Amniotic epithelial cell (primary cell): ENCODE measurements at regions not wholly inside any gene's neighbourhood (a gene's known extent, or its start where the extent isn't known, plus 50 kb on each side); places are given as distances from the start of the nearest gene placed in this dataset.

Source experiments
- DNase-seq: peaks from one replicate; pipeline ENCODE4 v3.0.0-alpha.2; 2010; ENCODE audit warnings: low read depth

DNA sequence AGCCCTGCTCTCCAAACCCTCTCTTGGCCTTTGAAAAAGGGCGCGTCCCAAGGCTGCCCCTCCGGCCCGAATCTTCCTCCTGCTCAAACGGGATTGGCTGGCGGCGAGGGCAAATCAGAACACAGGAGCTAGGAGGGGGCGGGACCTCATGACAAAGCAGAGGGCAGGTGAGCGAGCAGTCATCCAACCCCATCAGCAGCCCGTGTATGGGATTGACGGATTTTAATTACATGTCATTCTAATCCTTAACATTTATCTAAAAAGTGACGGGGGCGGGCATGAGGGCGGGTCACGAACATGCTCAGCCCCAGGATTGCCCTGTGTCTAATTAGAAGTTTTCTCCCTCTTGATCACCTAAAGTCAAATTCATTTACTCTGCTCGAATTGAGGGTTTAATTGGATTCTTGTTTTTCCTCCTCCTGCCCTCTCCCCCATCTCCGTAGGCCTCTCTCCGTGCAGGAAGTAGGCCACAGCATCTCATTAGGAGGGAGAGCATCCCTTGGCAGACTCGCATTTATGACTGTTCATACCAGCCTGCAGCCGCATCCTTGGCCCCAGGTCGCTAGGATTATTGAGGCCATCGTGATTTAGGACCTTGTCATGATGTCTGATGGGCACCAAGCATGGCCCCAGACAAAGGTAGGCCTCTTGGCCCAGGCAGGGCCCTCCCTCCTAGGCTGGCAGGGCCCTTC, 147.1 kb downstream of the CHST1 start:
- DNase-seq = no peak

DNA sequence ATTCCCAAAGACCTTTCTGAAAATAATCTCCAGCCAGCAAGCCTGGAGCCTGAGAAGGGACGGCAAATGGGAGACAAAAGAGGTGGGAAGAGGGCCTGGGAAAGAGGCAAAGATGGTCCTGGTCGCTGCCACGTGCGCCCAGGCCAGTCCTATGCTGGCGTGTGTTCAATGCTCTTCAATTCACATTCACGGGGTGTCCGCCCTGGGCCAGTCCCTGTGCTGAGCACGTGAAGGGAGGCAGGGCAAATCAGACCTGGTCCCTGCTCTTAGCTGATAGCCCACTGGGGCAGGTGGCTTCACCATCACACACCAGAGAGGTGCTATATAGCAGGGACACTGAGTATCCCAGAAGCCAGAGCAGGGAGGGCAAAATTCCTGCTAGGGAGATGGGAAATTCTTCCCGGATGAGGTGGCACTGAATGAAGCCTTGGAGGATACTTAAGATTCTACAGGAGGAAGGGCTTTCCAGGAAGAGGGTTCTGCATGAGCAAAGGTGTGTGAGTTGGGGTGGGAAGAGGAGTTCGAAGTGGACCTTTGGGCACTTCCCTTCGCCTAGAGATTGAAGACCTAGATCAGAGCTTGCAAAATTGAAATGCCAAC, 148.2 kb downstream of the CHST1 start:
- DNase-seq = no peak

DNA sequence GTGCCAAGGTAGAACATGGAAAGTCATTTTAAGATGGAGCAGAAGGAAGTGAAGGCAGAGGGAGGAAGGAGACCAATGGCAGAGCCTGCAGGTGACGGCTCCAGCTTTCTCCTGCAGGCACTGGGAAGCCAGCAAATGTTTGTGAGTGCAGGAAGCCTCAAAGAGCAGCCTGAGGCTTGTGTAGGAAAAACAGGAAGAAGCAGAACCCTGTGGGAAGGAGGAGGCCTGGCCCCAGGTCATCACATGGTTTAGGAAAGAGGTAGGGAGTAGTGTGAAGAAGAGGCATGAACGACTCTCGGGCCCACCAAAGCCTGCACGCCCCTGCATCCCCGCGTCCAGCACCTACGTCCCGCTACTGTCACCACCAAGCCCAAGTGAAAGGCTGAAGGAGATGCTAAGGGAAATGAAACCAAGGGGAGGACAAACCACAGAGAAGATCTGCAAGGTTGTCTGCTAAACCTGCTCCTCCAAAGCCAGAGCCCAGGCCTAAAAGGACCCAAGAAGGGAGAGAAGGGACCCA, 151.5 kb downstream of the CHST1 start:
- DNase-seq = no peak

DNA sequence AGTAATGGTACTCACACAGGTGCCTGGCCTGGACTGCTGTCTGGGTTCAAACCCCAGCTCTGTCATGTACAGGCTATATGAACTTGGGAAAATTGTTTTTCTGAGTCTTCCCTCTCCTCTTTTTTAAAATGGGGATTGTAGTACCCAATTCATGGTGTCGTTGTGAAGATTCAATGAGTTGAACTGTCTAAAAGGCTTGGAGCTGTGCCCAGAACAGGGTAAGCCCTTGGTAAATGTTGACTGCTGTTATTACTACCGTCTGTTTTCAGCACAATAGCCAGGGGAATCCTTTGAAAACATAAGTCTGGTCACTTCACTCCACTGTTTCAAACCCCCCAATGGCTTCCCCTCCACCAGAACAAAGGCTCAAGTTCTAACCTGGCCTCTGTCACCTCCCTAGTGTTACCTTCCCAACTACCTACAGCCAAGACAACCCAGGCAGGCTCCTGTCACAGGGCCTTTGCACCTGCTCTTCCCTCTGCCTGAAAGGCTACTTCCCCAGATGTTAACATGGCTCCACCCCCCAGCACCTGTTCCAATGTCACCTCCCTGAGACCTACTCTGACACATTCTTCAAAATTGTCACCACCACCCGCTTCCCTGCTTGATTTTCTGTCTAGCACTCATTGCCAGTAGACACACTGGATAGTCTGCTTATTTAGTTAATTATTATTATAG, 152.8 kb downstream of the CHST1 start:
- no peak for DNase-seq

DNA sequence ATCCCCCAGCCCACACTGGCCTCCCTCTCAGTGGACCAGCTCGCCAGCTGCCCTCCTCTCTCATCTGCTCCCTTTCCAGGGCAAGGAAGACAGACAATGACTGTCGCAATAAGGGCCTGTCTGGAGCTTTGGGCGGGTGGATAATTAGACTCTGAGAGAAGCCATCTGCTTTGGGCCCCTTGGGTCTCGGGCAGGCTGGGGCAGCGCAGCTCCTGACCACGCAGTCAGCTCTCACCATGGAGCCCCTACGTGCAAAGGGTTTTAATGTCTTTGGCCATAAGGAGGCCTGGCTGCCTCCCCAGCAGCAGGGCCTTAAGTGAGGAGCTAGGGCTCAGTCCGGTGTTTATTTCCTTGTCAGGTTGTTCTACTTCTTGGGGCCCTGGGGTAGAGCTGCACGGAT, 153.9 kb downstream of the CHST1 start:
- DNase-seq = no peak

DNA sequence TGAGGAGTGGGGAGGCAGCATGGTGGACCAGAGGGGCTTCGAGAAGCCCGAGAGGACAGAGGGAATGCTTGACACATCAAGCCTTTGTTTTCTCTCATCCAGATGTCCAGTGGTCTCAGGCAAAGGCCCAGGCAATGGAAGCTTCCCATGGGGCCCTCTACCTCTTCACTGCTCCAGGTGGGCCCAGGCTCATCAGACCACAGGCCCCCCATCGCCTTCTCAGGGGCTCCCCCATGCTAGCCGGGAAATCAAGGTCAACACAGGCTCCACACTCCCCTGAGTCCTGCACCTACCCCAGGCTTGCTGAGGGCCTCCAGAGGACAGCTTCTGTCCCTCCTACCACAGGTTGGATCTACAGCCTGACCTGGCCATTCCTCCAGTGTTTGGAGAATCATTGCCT, 157.5 kb downstream of the CHST1 start:
- no peak for DNase-seq

DNA sequence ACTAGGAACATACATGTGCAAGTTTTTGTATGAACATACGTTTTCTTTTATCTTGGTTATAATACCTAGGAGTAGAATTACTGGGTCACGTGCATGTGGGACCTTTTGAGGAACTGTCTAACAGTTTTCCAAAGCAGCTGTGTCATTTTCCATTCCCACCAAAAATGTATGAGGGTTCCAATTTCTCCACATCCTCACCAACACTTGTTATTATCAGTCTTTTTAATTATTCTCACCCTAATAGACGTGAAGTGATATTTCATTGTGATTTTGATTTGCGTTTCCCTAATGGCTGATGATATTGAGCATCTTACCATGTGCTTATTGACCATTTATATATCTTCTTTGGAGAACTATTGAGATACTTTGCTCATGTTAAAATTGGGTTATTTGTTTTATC, 162.1 kb downstream of the CHST1 start:
- no peak for DNase-seq

DNA sequence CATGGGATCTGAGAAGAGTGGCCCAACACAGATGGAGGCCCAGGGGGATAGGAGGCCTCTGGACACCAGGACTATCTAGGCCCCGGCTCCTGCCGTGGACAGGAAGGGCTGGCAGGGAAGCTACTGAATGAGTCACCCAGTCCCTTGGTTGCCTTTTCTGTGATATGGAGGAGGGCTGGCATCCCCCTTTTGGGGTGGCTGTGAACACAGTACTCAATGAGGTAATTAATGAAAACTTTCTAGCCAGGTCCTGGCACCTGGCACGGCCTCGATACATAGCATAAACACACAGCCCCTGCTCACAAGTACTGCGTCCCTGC, 163.2 kb downstream of the CHST1 start:
- DNase-seq = no peak

DNA sequence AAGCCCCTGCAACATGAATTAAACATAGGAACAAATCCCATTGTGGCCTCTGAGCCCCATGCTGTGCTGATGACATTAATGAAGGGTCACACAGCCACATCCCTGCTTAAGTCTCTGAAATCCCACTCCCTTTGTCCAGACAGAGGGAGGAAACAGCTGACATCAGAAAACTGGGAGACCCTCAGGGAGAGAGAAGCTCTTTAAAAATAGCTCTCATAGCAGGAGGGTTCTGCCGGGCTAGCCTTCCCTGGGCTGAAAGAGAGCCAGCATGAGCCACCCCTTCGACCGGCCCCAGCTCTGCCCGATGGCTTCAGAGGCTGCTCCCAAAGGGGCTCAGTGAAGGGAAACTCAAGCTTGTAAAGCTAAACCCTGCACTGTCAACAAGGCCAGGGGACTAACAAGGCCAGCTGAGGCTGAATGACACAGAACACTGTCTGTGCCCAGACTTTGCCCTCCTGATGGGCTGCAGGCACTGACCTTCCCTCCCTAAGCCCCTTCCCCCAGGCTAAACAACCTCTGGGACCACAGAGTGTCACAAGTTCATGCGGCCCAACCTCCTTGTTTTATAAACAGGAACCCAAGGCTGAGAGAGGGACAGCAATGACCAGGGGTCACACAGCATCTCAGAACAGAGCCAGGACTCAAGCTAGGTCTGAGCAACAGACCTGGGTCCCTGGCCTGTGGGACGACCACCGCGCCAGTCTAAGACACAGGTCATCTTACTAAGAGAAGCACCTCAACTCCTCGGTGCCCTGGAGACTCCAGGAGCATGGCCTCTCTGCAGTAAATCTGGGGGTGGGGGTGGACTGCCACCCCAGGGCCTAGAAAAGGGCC, 163.8 kb downstream of the CHST1 start:
- DNase-seq = no peak

DNA sequence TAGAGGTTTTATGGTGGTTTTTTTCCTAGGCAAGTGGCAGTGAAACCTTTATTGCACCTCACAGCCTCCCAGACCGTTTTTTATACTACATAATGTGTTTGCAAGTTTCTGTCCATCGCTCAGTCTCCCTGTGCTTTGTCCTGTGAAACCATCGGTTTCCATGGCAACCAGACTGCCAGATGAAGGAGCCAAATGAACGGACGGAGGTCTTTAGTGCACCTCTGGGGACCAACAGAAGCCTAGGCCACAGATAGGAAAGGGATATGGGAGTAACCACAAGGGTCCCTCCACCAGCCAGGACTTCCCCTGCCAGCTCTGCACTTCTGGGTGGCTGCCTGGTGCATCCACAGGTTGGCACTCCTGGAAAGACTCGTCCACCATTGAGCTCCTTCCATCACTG, 165.0 kb downstream of the CHST1 start:
- no peak for DNase-seq

DNA sequence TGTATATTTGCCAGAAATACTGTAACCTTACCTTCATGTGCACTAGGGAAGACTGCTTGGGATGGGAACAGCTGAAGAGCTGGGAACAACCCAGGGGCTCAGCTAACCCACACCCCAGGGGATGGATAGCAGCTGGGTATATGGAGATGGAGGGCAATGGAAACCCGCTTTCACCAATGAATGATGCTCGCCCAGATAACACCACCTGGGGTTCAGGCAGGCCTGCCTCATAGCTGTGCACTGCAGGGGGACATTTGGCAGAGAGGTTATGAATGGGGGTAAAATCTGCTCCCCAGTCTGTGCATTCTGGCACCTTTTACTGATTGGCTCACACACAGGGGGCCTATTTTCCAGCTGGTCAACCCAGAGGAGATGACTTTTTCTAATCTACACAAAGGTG, 170.7 kb downstream of the CHST1 start:
- no peak for DNase-seq

DNA sequence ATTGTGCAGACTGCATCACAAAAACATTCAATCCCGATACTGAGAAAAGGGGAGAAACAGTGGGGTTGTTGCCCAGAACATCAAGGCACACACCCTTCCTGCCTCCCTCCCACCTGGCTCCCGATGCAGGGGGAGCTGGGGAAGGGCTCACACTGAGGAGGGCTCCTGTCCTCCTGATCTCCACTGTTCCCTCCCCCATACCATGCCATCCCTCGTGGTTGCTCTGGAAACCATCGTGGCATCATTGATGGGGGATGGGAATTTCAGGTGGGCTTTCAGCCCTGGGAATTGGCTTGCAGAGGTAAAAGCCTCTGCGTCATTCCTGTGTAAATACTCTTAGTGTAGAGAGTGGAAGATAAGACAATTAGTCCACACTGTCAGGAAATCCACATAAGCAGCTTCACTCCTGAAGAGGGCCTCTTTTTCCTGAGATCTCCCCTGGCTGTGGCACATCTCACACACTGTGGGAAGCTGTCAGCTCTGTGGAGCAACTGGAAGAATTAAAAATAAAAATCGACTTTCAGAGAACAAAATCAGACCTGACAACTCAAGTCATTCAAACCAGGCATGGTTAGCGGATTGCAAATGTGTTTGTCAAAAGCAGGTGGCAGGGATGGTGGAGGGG, 176.0 kb downstream of the CHST1 start:
- no peak for DNase-seq

DNA sequence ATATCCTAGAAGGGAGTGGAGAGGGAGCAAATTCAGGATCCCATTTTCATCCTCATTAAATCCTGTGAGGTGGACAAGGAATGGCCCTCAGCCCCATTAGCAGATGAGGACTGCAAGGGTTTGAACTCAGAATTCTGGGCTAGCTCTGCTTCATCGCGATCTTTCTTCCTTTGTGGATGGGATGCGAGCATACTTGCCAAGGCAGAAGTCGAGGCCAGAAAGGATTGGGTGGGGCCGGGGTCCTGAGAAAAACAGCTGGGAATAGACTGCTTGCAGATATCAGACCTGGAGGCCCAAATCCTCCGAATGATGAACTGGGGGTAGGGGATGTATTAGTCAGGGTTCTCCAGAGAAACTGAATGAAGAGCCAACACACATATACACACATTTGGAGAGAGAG, 179.0 kb downstream of the CHST1 start:
- DNase-seq = no peak

DNA sequence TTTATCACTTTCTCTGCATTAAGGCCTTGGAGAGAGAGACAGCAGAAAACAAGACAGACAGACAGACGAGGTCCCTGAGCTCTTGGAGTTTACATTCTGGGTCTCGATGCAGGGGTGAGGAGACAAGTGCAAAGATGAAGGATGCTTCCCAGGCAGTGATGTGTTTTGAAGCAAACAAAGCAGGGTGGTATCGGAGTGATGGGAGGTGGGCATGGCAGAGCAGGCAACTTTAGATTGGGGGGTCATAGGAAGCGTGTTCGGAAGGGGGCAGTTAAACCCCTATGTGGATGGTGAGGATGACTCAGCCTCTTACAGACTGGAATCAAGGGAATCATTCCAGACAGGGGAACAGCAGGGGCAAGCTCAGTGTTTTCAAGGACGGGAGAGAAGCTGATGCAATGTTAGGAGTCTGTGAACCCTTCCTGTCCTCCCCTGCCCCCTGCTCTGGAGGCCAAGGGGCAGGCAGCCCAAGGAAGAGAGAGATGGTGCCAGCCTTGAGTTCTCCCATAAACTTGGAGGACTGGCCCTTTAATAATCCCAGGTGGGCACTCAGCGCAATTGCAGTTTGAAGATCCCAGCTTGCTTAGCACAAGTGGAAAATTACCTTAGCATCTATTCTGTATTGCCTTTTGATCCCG, 180.2 kb downstream of the CHST1 start:
- DNase-seq = no peak

DNA sequence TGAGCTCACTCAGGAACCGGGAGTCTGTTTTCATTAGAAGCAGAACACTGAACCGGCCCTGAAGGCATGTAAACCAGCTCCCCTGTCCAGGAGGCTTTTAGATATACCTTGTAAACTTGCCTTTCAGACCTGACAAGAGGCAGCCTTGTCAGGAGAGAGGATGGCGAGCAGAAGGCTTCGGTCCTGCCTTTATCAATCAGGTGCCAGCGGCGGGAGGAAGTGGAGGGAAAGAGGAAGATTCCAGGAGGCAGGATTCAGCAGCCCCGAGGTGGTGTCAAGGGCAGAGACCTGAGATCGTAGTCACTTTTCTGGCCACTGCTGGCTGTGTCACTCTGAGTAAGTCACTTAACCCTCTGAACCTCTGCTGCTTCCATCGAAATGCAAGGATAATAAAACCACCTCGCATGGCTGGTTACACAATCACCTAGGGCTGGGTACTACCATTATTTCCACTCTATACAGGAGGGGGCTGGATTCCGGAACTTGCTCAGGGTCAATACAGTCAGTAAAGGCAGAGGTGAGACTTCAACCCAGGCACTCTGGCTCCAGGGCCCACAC, 181.0 kb downstream of the CHST1 start:
- DNase-seq = no peak

DNA sequence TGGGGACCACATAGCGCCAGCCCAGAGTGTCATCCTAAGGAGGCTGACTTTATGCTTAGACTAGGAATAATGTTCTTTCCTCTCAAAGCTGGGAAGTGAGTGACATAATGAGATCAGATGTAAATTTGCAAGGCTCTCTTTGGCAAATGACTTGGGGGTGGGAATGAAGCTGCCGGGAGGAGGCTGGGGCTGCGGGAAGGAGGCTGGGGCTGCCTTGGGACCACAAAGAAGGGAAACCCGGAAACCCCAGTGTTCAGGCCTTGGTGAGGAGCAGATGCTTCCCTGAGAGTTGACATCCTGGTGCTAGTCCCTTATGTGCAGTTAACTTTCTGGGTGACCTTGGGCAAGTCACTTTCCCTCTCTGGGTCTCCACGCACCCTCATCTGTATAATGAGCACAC, 182.0 kb downstream of the CHST1 start:
- DNase-seq = no peak

DNA sequence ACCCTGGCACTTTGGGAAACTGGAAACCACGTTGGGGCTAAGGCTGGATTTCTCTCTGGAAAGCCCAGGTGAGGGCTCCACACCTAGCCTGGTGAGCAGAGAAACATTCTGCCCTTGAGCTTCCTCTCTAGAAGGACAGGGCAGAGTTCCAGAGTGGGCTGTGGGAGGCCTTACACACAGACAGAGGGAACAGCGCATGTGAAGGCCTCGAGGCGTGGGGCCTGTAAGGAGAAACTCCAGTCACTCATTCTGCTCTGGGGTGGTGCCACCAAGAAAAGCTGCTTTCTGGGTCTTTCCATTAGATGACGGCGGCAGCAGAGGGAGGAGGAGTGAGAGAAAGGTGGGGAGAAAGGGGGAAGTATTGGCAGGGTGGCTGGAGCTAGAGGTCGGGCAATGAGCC, 183.1 kb downstream of the CHST1 start:
- no peak for DNase-seq

DNA sequence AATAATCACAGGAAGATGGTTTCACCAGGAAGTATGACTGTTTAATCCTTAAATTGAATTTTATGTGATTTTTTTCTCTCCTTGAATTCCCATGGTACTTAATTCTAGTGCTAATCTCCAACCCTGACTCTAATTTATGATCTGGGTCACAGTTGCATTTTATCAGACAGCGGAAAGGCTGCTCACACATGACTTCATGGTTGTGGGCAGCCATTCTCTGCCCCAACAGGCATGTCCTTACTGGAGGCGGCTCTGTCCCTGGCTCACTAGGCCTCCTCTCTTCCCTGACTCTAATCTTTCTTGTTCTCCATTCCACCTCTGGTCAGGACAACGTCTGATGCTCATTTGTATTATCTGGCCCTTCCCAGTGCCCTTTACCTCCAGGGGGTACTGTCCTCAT, 184.4 kb downstream of the CHST1 start:
- no peak for DNase-seq

DNA sequence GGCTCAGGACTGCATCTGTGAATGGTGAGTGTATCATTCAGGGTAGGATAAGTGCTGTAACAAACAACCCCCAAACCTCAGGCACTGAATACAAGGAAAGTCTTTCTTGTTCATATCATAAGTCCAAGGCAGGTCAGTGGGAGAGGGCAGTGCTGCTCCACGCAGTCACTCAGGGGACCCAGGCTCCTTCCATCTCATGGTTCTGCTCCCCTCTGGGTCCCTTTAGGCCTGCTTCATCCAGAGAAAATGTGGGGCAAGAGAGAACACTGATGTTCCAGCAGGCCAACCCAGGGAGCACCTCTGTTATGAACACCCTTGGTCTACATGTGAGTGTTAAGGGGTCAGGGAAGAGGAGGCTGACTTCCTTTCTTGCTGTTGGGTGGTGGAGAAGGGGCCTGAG, 187.8 kb downstream of the CHST1 start:
- no peak for DNase-seq

DNA sequence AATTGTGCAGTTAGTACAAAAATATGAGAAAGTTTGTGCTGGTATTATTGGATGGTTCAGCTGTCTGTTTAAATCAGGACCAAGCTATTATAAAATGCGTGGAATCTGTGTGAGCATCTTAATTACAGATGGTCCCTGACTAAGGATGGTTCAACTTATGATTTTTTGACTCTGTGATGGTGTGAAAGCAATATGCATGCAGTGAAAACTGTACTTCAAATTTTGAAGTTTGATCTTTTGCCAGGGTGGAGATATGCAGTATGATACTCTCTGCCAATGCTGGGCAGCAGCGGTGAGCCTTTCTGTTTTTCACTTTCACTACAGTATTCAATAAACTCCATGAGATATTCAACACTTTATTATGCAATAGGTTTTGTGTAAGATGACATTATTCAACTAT, 189.3 kb downstream of the CHST1 start:
- DNase-seq = no peak

DNA sequence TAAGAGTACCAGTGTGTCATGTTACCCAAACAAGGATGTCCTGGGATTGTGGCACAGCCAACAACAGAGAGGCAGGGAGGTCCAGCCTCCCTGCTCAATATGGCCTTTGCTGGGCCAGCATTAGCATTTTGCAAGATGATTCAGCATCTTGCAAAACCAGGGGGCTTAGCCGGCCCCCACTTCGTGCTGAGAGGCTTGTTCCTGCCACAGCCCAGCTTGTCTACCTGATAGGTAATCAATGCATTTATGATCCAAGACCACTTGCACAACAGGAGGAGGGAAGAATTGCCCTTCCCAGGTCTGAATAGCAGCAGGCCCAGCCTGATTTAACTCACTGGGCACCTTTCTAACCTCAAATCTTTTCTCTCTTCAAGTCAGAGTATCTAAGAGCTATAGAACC, 189.0 kb upstream of the SYT13 start:
- DNase-seq = no peak
